ENCODE measurements at regions not wholly inside any gene's neighbourhood (a gene's known extent, or its start where the extent isn't known, plus 50 kb on each side); places are given as distances from the start of the nearest gene placed in this dataset.

DNA sequence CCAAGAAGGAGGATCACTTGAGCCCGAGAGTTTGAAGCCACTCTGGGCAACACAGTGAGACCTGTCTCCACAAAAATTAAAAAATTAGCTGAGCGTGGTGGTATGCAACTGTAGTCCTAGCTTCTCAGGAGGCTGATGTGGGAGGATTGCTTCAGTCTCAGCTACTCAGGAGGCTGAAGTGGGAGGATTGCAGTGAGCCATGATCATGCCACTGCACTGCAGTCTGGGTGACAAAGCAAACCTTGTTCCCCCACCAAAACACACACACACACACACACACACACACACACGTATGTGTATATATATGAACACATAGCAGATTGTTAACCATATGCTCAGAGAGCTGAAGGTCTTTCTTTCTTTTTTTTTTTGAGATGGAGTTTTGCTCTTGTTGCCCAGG is 157.5 kb upstream of the MAST4 start:
- no peak for TF ChIP-seq SUZ12 (IDR thresholded peaks at IDR 0.05; ENCODE audit: extremely low read depth, insufficient read depth, insufficient read length)
- TF ChIP-seq YY1 (IDR thresholded peaks at IDR 0.05; ENCODE audit: insufficient read depth, insufficient read length): no peak
